ENCODE measurements at regions not wholly inside any gene's neighbourhood (a gene's known extent, or its start where the extent isn't known, plus 50 kb on each side); places are given as distances from the start of the nearest gene placed in this dataset.

DNA sequence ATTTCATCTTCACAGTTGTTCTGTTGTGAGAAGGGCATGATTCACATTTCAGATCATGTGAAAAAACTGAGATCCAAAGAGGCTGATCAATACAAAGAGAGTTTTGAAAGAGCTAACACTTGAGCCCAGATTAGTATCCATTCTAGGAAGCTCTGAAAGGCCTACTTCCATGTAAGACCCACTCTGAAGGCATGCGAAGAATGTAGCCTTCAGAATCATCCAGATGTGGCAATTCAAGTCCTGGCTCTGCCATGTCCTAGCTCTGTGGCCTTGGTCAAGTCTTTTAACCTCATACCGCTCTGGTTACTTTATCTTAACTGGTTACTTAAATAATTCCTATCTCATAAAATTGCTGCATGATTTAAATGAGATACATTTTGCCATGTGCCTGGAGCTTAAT lies 111.1 kb downstream of the FZD1 start:
- TF ChIP-seq, protein P1, sequence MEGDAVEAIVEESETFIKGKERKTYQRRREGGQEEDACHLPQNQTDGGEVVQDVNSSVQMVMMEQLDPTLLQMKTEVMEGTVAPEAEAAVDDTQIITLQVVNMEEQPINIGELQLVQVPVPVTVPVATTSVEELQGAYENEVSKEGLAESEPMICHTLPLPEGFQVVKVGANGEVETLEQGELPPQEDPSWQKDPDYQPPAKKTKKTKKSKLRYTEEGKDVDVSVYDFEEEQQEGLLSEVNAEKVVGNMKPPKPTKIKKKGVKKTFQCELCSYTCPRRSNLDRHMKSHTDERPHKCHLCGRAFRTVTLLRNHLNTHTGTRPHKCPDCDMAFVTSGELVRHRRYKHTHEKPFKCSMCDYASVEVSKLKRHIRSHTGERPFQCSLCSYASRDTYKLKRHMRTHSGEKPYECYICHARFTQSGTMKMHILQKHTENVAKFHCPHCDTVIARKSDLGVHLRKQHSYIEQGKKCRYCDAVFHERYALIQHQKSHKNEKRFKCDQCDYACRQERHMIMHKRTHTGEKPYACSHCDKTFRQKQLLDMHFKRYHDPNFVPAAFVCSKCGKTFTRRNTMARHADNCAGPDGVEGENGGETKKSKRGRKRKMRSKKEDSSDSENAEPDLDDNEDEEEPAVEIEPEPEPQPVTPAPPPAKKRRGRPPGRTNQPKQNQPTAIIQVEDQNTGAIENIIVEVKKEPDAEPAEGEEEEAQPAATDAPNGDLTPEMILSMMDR (IDR thresholded peaks at IDR 0.05; ENCODE audit: insufficient read depth, low read length, poor library complexity, severe bottlenecking), result no peak
- no peak for TF ChIP-seq EZH2phosphoT487 (conservative IDR thresholded peaks at IDR 0.05; ENCODE audit: low read length)

Measured in SU-DHL-6 (cell line).